Activated CD4-positive, alpha-beta T cell treated with anti-CD3 and anti-CD28 coated beads, Interleukin-2, amount 10 ng/mL, durations not matched to agents 7 days and 5 days (primary cell): ENCODE measurements at regions not wholly inside any gene's neighbourhood (a gene's known extent, or its start where the extent isn't known, plus 50 kb on each side); places are given as distances from the start of the nearest gene placed in this dataset.

Experiments
- CTCF ChIA-PET: fragments of 350-600 bp; sonication (Branson Sonifier 250); formaldehyde crosslinking; loops from one replicate; lab custom pipeline; 2021; ENCODE audit warnings: antibody characterized with exemption; lab: Charles Lee
- POLR2A ChIA-PET: fragments of 350-600 bp; sonication (Branson Sonifier 250); formaldehyde crosslinking; loops from one replicate; lab custom pipeline; 2021; ENCODE audit warnings: antibody characterized with exemption; lab: Charles Lee
- DNase-seq: peaks from one replicate; pipeline ENCODE4 v3.0.0-alpha.2; 2020
- H3K27ac Mint-ChIP-seq: one replicate; pipeline ENCODE4 v1.8.0; 2021; ENCODE audit warnings: mild to moderate bottlenecking, moderate library complexity, mixed read lengths
- H3K27me3 Mint-ChIP-seq: one replicate; pipeline ENCODE4 v1.8.0; 2021; ENCODE audit warnings: mixed read lengths
- H3K36me3 Mint-ChIP-seq: one replicate; pipeline ENCODE4 v1.8.0; 2021; ENCODE audit warnings: low read depth, mixed read lengths
- H3K4me1 Mint-ChIP-seq: one replicate; pipeline ENCODE4 v1.8.0; 2021; ENCODE audit warnings: mixed read lengths
- H3K4me3 Mint-ChIP-seq: one replicate; pipeline ENCODE4 v1.8.0; 2021; ENCODE audit warnings: mild to moderate bottlenecking, moderate library complexity, mixed read lengths
- H3K9me3 Mint-ChIP-seq: one replicate; pipeline ENCODE4 v1.8.0; 2021; ENCODE audit warnings: mixed read lengths

DNA sequence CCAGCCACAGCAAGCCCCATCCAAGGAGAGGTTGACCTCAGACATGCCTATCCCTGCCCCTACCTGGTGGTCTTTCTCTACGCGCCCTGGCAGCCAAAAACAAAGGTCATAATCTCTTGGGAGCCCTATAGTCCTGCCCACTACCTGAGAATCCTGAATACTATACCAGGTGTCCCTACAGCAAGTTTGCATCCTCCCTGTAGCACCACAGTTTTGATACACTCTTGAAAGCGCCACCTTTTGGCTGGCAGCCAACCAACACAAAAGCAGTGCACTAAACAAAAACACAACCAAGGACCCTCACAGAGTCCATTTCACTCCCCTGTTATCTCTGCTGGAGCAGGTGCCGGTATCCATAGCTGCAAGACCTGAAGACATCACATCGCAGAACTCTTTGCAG is 523.8 kb upstream of the CPEB2 start:
- Mint-ChIP-seq H3K4me1 (no peaks in the 10 kb centered on the region), H3K27me3 (no peaks in the 10 kb centered on the region)
- CTCF ChIA-PET: interaction anchor here (0.6 kb wide), 1 partner anchor 83 kb away, joined by 3 read pairs; no protein-coding TSS in a partner anchor

GRCh38 chr4:14496408-14496807 is 505.9 kb upstream of the CPEB2 start:
- no peak for DNase-seq
- no peaks in the 10 kb centered on the region for H3K36me3 Mint-ChIP-seq
- H3K27me3 Mint-ChIP-seq: no peaks in the 10 kb centered on the region
- no peaks in the 10 kb centered on the region for H3K9me3 Mint-ChIP-seq
- H3K4me3 Mint-ChIP-seq: no peak overlapping the region
- H3K27ac Mint-ChIP-seq: no peak overlapping the region
- POLR2A ChIA-PET: no interaction called here
- H3K4me1 Mint-ChIP-seq: no peaks in the 10 kb centered on the region
- CTCF ChIA-PET: no interaction called here

More for the DNA sequence above, 523.8 kb upstream of the CPEB2 start:
- no peak overlapping the region for H3K4me3 Mint-ChIP-seq
- no peaks in the 10 kb centered on the region for H3K36me3 Mint-ChIP-seq
- H3K9me3 Mint-ChIP-seq: no peaks in the 10 kb centered on the region
- DNase-seq: no peak
- POLR2A ChIA-PET: interaction anchor here (0.6 kb wide), 1 partner anchor 36 kb away, joined by 4 read pairs; no protein-coding TSS in a partner anchor
- no peak overlapping the region for H3K27ac Mint-ChIP-seq

GRCh38 chr4:14496969-14497368 is 505.3 kb upstream of the CPEB2 start:
- Mint-ChIP-seq H3K9me3 (no peaks in the 10 kb centered on the region), H3K27me3 (no peaks in the 10 kb centered on the region), H3K4me3 (no peak overlapping the region), H3K27ac (no peak overlapping the region), H3K4me1 (no peaks in the 10 kb centered on the region), H3K36me3 (no peaks in the 10 kb centered on the region)
- ChIA-PET POLR2A (no interaction called here), CTCF (no interaction called here)
- DNase-seq: no peak

DNA sequence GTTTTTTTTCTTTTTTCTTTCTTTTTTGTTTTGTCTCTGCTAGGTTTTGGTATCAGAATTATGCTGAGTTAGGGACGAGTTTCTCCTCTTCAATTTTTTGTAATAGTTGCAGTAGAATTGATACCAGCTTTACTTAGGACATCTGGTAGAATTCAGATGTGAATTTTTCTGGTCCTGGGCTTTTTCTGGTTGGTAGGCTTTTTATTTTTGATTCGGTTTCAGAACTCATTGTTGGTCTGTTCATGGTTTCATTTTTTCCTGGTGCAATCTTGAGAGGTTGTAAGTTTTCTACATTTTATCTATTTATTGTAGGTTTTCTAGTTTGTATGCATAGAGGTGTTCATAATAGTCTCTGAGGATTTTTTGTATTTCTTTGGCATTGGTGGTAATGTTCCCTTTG is 498.1 kb upstream of the CPEB2 start:
- CTCF ChIA-PET: no interaction called here
- Mint-ChIP-seq H3K4me3 (no peak overlapping the region), H3K36me3 (no peaks in the 10 kb centered on the region), H3K27ac (no peak overlapping the region), H3K4me1 (no peaks in the 10 kb centered on the region), H3K27me3 (no peaks in the 10 kb centered on the region), H3K9me3 (no peaks in the 10 kb centered on the region)
- POLR2A ChIA-PET: no interaction called here
- DNase-seq: no peak

- DNase-seq: no peak
- CTCF ChIA-PET: no interaction called here
- no peak overlapping the region for H3K27ac Mint-ChIP-seq
- no peaks in the 10 kb centered on the region for H3K9me3 Mint-ChIP-seq
- H3K36me3 Mint-ChIP-seq: no peaks in the 10 kb centered on the region
- no peaks in the 10 kb centered on the region for H3K27me3 Mint-ChIP-seq
- H3K4me1 Mint-ChIP-seq: no peaks in the 10 kb centered on the region
- H3K4me3 Mint-ChIP-seq: no peak overlapping the region
- POLR2A ChIA-PET: no interaction called here
Measured at GRCh38 chr4:14513471-14513870, 488.8 kb upstream of the CPEB2 start.

- no peaks in the 10 kb centered on the region for H3K4me1 Mint-ChIP-seq
- POLR2A ChIA-PET: no interaction called here
- no peaks in the 10 kb centered on the region for H3K9me3 Mint-ChIP-seq
- no peak for DNase-seq
- CTCF ChIA-PET: no interaction called here
- H3K27ac Mint-ChIP-seq: no peak overlapping the region
- H3K36me3 Mint-ChIP-seq: no peaks in the 10 kb centered on the region
- H3K4me3 Mint-ChIP-seq: no peak overlapping the region
- no peaks in the 10 kb centered on the region for H3K27me3 Mint-ChIP-seq
Measured at GRCh38 chr4:14515556-14515955, 486.7 kb upstream of the CPEB2 start.

GRCh38 chr4:14518136-14518535 is 484.1 kb upstream of the CPEB2 start:
- Mint-ChIP-seq H3K27ac (no peak overlapping the region), H3K4me1 (no peaks in the 10 kb centered on the region), H3K9me3 (peaks cover 2% of the 10 kb centered on the region), H3K36me3 (no peaks in the 10 kb centered on the region), H3K27me3 (no peaks in the 10 kb centered on the region), H3K4me3 (no peak overlapping the region)
- CTCF ChIA-PET: no interaction called here
- DNase-seq: no peak
- POLR2A ChIA-PET: no interaction called here

- no peaks in the 10 kb centered on the region for H3K4me1 Mint-ChIP-seq
- CTCF ChIA-PET: no interaction called here
- DNase-seq: no peak
- no peak overlapping the region for H3K27ac Mint-ChIP-seq
- no peak overlapping the region for H3K4me3 Mint-ChIP-seq
- peaks cover 2% of the 10 kb centered on the region for H3K9me3 Mint-ChIP-seq
- no peaks in the 10 kb centered on the region for H3K36me3 Mint-ChIP-seq
- POLR2A ChIA-PET: no interaction called here
- no peaks in the 10 kb centered on the region for H3K27me3 Mint-ChIP-seq
Measured at GRCh38 chr4:14520171-14520570, 482.1 kb upstream of the CPEB2 start.

DNA sequence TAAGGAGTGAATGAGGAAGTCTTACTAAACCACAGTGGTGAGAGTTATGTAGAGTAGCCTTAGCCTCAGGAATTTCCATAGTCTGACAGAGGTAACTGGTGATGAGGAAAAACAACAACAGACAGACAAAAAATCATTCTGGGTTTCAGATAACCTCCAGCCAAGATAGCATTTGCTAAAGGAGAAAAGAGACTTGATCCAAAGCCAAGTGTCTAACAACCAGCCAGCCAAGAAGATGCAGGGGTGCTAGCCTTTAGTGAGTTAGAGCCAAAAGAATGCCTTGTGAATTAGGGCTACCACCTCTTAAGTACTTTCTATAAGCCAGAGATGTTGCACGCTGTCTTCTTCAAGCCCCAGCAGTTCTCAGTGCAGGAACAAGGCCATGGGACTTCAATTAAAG is 478.0 kb upstream of the CPEB2 start:
- Mint-ChIP-seq H3K36me3 (no peaks in the 10 kb centered on the region), H3K9me3 (peaks cover 2% of the 10 kb centered on the region)

DNA sequence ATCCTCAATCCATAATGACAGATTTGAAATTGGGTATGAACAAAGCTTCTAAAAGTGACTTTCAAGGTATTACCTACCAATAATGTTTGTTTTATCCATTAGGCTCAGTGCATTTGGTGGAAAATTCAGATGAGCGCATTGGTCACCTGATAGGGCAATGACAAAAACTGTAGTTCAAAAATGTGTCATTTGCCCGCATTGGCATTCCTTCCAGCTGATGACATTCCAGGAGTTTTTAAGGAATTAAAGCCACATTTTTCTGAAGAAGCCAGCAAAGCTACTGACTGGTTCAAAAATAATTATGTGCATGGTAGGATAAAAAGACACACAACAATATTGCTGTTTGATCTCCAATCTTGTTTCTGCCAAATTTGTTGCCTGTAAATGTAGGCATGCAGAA is 473.4 kb upstream of the CPEB2 start:
- Mint-ChIP-seq H3K27me3 (no peaks in the 10 kb centered on the region), H3K4me3 (no peak overlapping the region), H3K27ac (no peak overlapping the region), H3K36me3 (no peaks in the 10 kb centered on the region), H3K4me1 (no peaks in the 10 kb centered on the region), H3K9me3 (no peaks in the 10 kb centered on the region)
- no peak for DNase-seq
- ChIA-PET POLR2A (no interaction called here), CTCF (no interaction called here)

More for the DNA sequence above, 478.0 kb upstream of the CPEB2 start:
- H3K4me3 Mint-ChIP-seq: no peak overlapping the region
- no peak for DNase-seq
- POLR2A ChIA-PET: no interaction called here
- no peaks in the 10 kb centered on the region for H3K27me3 Mint-ChIP-seq
- CTCF ChIA-PET: no interaction called here
- no peak overlapping the region for H3K27ac Mint-ChIP-seq
- H3K4me1 Mint-ChIP-seq: no peaks in the 10 kb centered on the region

DNA sequence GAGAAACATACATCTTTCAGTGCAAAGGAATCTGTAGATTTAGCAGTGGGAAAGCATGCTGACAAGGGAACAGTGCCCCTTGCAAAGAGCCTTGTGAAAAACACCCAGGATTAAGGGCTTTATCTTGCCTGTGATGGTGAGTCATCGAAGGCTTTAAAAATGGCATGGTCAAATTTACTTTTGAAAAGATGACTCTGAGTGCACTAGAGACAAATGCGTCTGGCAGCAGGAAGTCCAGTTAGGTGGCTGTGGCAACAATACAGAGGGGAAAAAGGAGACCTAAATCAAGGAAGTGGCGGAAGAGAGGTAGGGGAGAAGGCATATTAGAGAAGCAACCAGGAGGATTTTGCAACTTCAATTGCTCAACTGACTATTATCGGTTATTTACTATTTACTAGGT is 472.6 kb upstream of the CPEB2 start:
- H3K4me1 Mint-ChIP-seq: no peaks in the 10 kb centered on the region
- no peak overlapping the region for H3K4me3 Mint-ChIP-seq
- no peaks in the 10 kb centered on the region for H3K27me3 Mint-ChIP-seq
- ChIA-PET POLR2A (no interaction called here), CTCF (no interaction called here)
- no peak for DNase-seq
- no peaks in the 10 kb centered on the region for H3K36me3 Mint-ChIP-seq
- no peak overlapping the region for H3K27ac Mint-ChIP-seq
- H3K9me3 Mint-ChIP-seq: no peaks in the 10 kb centered on the region

DNA sequence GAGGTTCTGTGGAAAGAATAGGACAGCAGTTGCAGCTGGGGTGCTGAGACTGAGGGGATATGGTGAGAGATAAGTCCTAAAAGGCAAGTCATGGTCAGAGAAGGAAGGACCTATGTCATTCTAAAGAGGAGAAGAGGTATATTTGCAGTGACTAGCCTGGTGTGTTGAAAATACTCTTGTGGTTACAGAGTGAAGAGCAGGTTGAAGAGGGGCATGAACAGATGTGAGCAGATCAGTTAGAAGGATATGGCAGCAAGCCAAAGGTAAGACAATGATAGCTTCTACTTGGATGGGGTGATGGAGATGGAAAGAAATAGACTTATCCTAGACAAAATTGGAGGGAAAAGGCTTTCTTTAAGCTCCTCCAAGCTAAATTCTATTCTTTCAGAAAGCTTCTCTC is 469.8 kb upstream of the CPEB2 start:
- no peaks in the 10 kb centered on the region for H3K4me1 Mint-ChIP-seq
- H3K27me3 Mint-ChIP-seq: no peaks in the 10 kb centered on the region
- CTCF ChIA-PET: no interaction called here
- DNase-seq: no peak
- H3K27ac Mint-ChIP-seq: no peak overlapping the region
- no peaks in the 10 kb centered on the region for H3K9me3 Mint-ChIP-seq
- POLR2A ChIA-PET: no interaction called here
- H3K36me3 Mint-ChIP-seq: no peaks in the 10 kb centered on the region
- no peak overlapping the region for H3K4me3 Mint-ChIP-seq

GRCh38 chr4:14539246-14539645 is 463.0 kb upstream of the CPEB2 start:
- no peaks in the 10 kb centered on the region for H3K4me1 Mint-ChIP-seq
- H3K4me3 Mint-ChIP-seq: no peak overlapping the region
- no peak overlapping the region for H3K27ac Mint-ChIP-seq
- no peaks in the 10 kb centered on the region for H3K27me3 Mint-ChIP-seq
- H3K36me3 Mint-ChIP-seq: no peaks in the 10 kb centered on the region
- peaks cover 4% of the 10 kb centered on the region for H3K9me3 Mint-ChIP-seq
- DNase-seq: no peak
- ChIA-PET CTCF (no interaction called here), POLR2A (no interaction called here)

- Mint-ChIP-seq H3K4me3 (no peak overlapping the region), H3K36me3 (no peaks in the 10 kb centered on the region), H3K9me3 (peaks cover 4% of the 10 kb centered on the region), H3K27me3 (no peaks in the 10 kb centered on the region), H3K4me1 (no peaks in the 10 kb centered on the region), H3K27ac (no peak overlapping the region)
- CTCF ChIA-PET: no interaction called here
- POLR2A ChIA-PET: no interaction called here
- DNase-seq: no peak
Measured at GRCh38 chr4:14545163-14545562, 457.1 kb upstream of the CPEB2 start.
